Uterus (tissue), 3 donors: ENCODE measurements at regions not wholly inside any gene's neighbourhood (a gene's known extent, or its start where the extent isn't known, plus 50 kb on each side); places are given as distances from the start of the nearest gene placed in this dataset.
"Not testable (repeated sequence)": the region's sequence is repeated elsewhere in the genome, so short reads cannot be mapped to it uniquely, and the experiment has no call there.

ENCODE experiments used
- DNase-seq, 2 donors: peaks; one replicate each; pipeline ENCODE4 v3.0.0-alpha.2; 2019 to 2020
- H3K27ac ChIP-seq, 2 donors: fragments of 200-600 bp; sonication (generic); 1 replicate in 1 of 2; 2 replicates in 1 of 2; pipeline ENCODE4 v1.5.1; 2016 to 2018
- H3K27me3 ChIP-seq, 2 donors: fragments of 200-600 bp; sonication (generic); one replicate each; pipeline ENCODE4 v1.5.1; 2018 to 2019; ENCODE audit warnings: control low read depth in 1 of 2
- H3K36me3 ChIP-seq, 2 donors: fragments of 200-600 bp; sonication (generic); one replicate each; pipeline ENCODE4 v1.5.1; 2019; ENCODE audit warnings: control low read depth in 1 of 2
- H3K4me1 ChIP-seq, 2 donors: fragments of 200-600 bp; sonication (generic); one replicate each; pipeline ENCODE4 v1.5.1; 2018 to 2019; ENCODE audit warnings: control low read depth in 1 of 2
- H3K4me3 ChIP-seq, 2 donors: fragments of 200-600 bp; sonication (generic); 1 replicate in 1 of 2; 2 replicates in 1 of 2; pipeline ENCODE4 v1.5.1; 2018 to 2019; ENCODE audit warnings: mild to moderate bottlenecking in 1 of 2
- H3K9me3 ChIP-seq, 2 donors: fragments of 200-600 bp; sonication (generic); one replicate each; pipeline ENCODE4 v1.5.1; 2019; ENCODE audit warnings: control low read depth in 1 of 2
- POLR2A ChIP-seq, 2 donors: fragments of 450-650 bp; IDR thresholded peaks; one replicate each; pipeline ENCODE4 v1.6.1; 2016; ENCODE audit warnings: antibody characterized with exemption in 2 of 2, mild to moderate bottlenecking in 1 of 2, moderate library complexity in 1 of 2
- intact Hi-C: fragments of 100-400 bp; cut with DNase I; formaldehyde crosslinking; loops from one replicate; pipeline ENCODE4 v1.15.1; 2023; ENCODE audit warnings: low total_unique reads
- TF ChIP-seq, protein P1 (sequence below), 4 experiments: fragments of 200-600 bp in 2 of 4; fragments of 450-650 bp in 2 of 4; sonication (generic) in 2 of 4; IDR thresholded peaks; one replicate each; pipeline ENCODE4 v1.5.1; 2016 to 2019; ENCODE audit warnings: antibody characterized with exemption in 4 of 4, mild to moderate bottlenecking in 2 of 4, moderate library complexity in 1 of 4
- donor health status: DM: yes; HTN: yes; CAD: no.

DNA sequence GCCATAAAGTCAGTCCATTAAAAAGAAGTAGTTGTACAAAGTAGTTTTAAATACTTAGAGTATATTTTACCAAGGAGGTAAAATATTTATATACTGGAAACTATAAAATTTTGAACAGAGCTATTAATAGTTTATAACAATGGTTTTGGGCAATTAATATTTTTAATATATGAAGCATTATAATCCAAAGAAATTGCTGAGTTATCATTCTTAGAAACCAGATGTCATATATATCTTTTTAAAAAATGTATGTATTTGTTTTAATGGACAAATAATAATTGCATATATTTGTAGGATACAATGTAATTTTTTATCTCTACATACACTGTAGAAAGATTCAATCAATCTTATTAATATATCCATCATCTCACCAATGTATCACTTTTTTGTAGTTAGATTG, 207.8 kb downstream of the CXXC4 start:
- H3K27me3 ChIP-seq = no peaks in the 10 kb centered on the region
- H3K36me3 ChIP-seq = no peaks in the 10 kb centered on the region
- no peaks in the 10 kb centered on the region for H3K9me3 ChIP-seq
- intact Hi-C loops = no loop called here
- H3K27ac ChIP-seq = no peak overlapping the region
- no peak for DNase-seq
- no peak for TF ChIP-seq POLR2A (IDR thresholded peaks at IDR 0.05)
- TF ChIP-seq, protein P1, sequence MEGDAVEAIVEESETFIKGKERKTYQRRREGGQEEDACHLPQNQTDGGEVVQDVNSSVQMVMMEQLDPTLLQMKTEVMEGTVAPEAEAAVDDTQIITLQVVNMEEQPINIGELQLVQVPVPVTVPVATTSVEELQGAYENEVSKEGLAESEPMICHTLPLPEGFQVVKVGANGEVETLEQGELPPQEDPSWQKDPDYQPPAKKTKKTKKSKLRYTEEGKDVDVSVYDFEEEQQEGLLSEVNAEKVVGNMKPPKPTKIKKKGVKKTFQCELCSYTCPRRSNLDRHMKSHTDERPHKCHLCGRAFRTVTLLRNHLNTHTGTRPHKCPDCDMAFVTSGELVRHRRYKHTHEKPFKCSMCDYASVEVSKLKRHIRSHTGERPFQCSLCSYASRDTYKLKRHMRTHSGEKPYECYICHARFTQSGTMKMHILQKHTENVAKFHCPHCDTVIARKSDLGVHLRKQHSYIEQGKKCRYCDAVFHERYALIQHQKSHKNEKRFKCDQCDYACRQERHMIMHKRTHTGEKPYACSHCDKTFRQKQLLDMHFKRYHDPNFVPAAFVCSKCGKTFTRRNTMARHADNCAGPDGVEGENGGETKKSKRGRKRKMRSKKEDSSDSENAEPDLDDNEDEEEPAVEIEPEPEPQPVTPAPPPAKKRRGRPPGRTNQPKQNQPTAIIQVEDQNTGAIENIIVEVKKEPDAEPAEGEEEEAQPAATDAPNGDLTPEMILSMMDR (IDR thresholded peaks at IDR 0.05) = no peak
- H3K4me1 ChIP-seq = no peaks in the 10 kb centered on the region
- H3K4me3 ChIP-seq = no peak overlapping the region

DNA sequence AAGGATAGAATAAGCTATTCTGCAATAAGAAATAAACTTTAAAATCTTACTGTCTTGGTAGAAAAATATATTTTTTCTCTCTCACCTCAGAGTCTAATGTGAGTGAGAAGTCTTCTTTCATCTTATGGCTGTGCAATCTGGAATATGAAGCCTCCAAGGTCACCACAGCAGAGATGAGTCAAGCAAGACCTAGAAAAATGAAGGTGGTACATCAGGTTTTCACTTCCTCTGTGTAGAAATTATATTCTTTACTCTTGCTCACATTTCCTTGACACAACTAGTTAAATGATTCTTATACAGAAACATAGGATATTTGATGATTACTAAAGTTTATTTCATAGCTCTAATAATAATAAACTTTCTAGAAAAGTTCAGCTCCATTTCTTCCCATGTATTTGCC, 211.4 kb downstream of the CXXC4 start:
- intact Hi-C loops = no loop called here
- no peaks in the 10 kb centered on the region for H3K27me3 ChIP-seq
- no peaks in the 10 kb centered on the region for H3K4me1 ChIP-seq
- DNase-seq = no peak
- TF ChIP-seq, protein P1 (IDR thresholded peaks at IDR 0.05) = no peak
- TF ChIP-seq POLR2A (IDR thresholded peaks at IDR 0.05) = no peak
- no peak overlapping the region for H3K27ac ChIP-seq
- no peak overlapping the region for H3K4me3 ChIP-seq
- H3K9me3 ChIP-seq = no peaks in the 10 kb centered on the region
- H3K36me3 ChIP-seq = no peaks in the 10 kb centered on the region

DNA sequence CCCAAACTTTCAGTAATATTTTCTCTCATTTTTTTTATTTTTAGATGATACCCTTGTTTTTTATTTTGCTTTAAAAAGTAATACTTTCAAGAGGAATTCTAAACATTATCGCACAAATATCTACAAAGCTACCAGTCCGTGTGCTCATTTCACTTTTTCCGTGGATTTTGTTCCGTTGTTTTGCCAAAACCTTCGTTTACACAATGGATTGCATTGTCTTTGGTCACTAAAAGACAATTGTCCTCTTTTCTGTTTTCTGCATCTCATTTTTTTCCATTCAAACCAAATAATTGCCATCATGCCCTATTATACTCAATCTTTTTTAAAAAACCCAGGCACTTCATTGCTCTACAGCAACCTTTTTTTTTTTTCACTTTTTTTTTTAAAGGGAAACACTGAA, 214.9 kb downstream of the CXXC4 start:
- TF ChIP-seq, protein P1 (IDR thresholded peaks at IDR 0.05) = no peak
- no peak for TF ChIP-seq POLR2A (IDR thresholded peaks at IDR 0.05)
- Histone ChIP-seq H3K27me3 (no peaks in the 10 kb centered on the region), H3K4me1 (no peaks in the 10 kb centered on the region), H3K4me3 (no peak overlapping the region), H3K27ac (no peak overlapping the region), H3K36me3 (no peaks in the 10 kb centered on the region), H3K9me3 (no peaks in the 10 kb centered on the region)
- intact Hi-C loops = no loop called here
- no peak for DNase-seq

DNA sequence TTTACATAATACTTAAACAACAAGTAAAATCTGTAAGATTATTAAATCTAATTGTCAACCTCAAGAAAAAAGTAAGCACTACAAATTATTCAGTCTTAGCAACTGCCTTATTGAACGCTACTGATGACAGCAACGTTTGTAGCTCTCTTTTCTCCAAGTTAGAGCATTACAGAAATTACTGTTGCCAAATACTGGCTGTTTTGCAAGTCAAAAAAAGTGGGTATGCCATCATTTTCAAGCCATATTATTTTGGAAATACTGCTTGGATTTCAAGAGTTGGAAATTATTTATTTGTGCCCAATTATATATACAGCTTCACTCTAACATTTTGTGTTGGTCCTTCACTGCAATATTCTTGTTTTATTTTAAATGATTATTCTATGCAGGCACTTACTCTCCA, 221.7 kb downstream of the CXXC4 start:
- DNase-seq = no peak
- Histone ChIP-seq H3K9me3 (no peaks in the 10 kb centered on the region), H3K27ac (no peak overlapping the region), H3K4me3 (no peak overlapping the region), H3K36me3 (no peaks in the 10 kb centered on the region), H3K27me3 (no peaks in the 10 kb centered on the region), H3K4me1 (no peaks in the 10 kb centered on the region)
- TF ChIP-seq POLR2A (IDR thresholded peaks at IDR 0.05) = no peak
- TF ChIP-seq, protein P1 (IDR thresholded peaks at IDR 0.05) = no peak
- intact Hi-C loops = no loop called here

DNA sequence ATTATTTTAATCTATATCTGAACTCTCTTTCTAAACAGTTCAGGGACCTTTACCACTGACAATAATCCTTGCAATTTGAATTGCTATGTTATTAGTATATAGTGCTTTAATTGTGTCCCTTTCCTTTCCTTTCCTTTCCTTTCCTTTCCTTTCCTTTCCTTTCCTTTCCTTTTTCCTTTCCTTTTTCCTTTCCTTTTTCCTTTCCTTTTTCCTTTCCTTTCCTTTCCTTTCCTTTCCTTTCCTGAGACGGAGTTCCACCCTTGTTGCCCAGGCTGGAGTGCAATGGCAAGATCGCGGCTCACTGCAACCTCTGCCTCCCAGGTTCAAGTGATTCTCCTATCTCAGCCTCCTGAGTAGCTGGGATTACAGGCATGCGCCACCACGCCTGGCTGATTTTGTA, 225.1 kb downstream of the CXXC4 start:
- intact Hi-C loops = not testable (repeated sequence)

DNA sequence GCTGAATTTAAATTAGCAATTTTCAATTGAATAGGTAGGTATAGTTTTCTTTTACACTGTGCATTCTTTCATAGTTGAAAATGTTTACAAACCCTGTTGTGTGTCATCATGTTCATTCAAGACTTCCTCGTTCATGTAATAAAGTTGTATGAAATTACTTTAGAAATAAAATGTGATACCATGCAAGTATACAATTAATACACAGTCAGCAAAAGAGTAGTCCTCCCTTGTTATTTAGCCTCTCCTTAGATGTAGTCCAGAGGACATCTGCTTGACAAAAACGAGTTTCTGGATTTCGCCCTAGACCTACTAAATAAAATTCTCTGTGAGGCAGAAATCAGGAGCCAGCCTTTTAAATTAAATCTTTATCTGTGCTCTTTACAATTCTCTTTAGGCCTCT, 231.6 kb downstream of the CXXC4 start:
- DNase-seq = no peak
- no peaks in the 10 kb centered on the region for H3K9me3 ChIP-seq
- no peaks in the 10 kb centered on the region for H3K36me3 ChIP-seq
- H3K4me3 ChIP-seq = no peak overlapping the region
- H3K27me3 ChIP-seq = no peaks in the 10 kb centered on the region
- intact Hi-C loops = no loop called here
- no peaks in the 10 kb centered on the region for H3K4me1 ChIP-seq
- H3K27ac ChIP-seq = no peak overlapping the region
- TF ChIP-seq, protein P1 (IDR thresholded peaks at IDR 0.05) = no peak
- TF ChIP-seq POLR2A (IDR thresholded peaks at IDR 0.05) = no peak

More for the DNA sequence above, 225.1 kb downstream of the CXXC4 start:
- H3K36me3 ChIP-seq, H3K9me3 ChIP-seq, H3K4me3 ChIP-seq, H3K27ac ChIP-seq, H3K27me3 ChIP-seq, DNase-seq, H3K4me1 ChIP-seq: not testable (repeated sequence)
